H1 (cell line): ENCODE measurements at regions not wholly inside any gene's neighbourhood (a gene's known extent, or its start where the extent isn't known, plus 50 kb on each side); places are given as distances from the start of the nearest gene placed in this dataset.

Source experiments
- CTCF ChIA-PET: fragments of 300-600 bp; sonication (Branson Sonifier 250); formaldehyde crosslinking; loops from one replicate; lab custom pipeline; 2021; ENCODE audit not compliant: partially characterized antibody; lab: Charles Lee
- POLR2A ChIA-PET: fragments of 300-600 bp; sonication (Branson Sonifier 250); formaldehyde crosslinking; loops from one replicate; lab custom pipeline; 2021; ENCODE audit warnings: inconsistent platforms; ENCODE audit not compliant: partially characterized antibody; lab: Charles Lee
- DNase-seq, 2 experiments: peaks; one replicate each; pipeline versions ENCODE4 v3.0.0 to v3.0.0-alpha.2; 2010 to 2022; ENCODE audit warnings: low spot score in 2 of 2, low read depth in 1 of 2, mixed read lengths in 1 of 2
- FAIRE-seq: peaks from 2 replicates; lab custom pipeline; 2011; peaks lifted over from hg19 to GRCh38; lab: Jason Lieb, UNC
- H2AFZ ChIP-seq: 2 replicates; pipeline ENCODE4 v1.8.1; 2012; ENCODE audit warnings: low read length, inconsistent platforms
- H2AK5ac ChIP-seq: 2 replicates; pipeline ENCODE4 v1.6.1; 2013; ENCODE audit warnings: low read depth, low read length
- H2BK120ac ChIP-seq: replicated peaks from 2 replicates; pipeline ENCODE3; 2013; ENCODE audit warnings: low read depth, low read length, inconsistent platforms
- H2BK12ac ChIP-seq: 2 replicates; pipeline ENCODE4 v1.6.1; 2013; ENCODE audit warnings: low read depth, low read length
- H2BK15ac ChIP-seq: 2 replicates; pipeline ENCODE4 v1.6.1; 2013; ENCODE audit warnings: low read length
- H2BK20ac ChIP-seq: 2 replicates; pipeline ENCODE4 v1.6.1; 2013; ENCODE audit warnings: low read length
- H2BK5ac ChIP-seq: 2 replicates; pipeline ENCODE4 v1.6.1; 2013; ENCODE audit warnings: low read depth, low read length
- H3K14ac ChIP-seq: 2 replicates; pipeline ENCODE4 v1.6.1; 2013; ENCODE audit warnings: inconsistent platforms; ENCODE audit not compliant: insufficient read length
- H3K18ac ChIP-seq: 2 replicates; pipeline ENCODE4 v1.6.1; 2013; ENCODE audit warnings: low read length; ENCODE audit errors: extremely low read depth
- H3K23ac ChIP-seq: 2 replicates; pipeline ENCODE4 v1.6.1; 2013; ENCODE audit warnings: inconsistent platforms; ENCODE audit not compliant: insufficient read length
- H3K23me2 ChIP-seq: 2 replicates; pipeline ENCODE4 v1.6.1; 2013; ENCODE audit warnings: low read depth, low read length
- H3K27ac ChIP-seq: 2 replicates; pipeline ENCODE4 v1.6.1; 2011; ENCODE audit warnings: low read depth, low read length, inconsistent platforms
- H3K27me3 ChIP-seq, 4 experiments: replicated peaks in 1 of 4; 1 replicate in 1 of 4; 2 replicates in 3 of 4; pipeline versions ENCODE4 v1.6.1 to v1.8.1; 2011 to 2013; ENCODE audit warnings: low read length in 3 of 4, mild to moderate bottlenecking in 3 of 4, inconsistent platforms in 2 of 4, mixed read lengths in 2 of 4, moderate library complexity in 1 of 4; ENCODE audit not compliant: control insufficient read depth in 3 of 4, insufficient read depth in 3 of 4; ENCODE audit errors: extremely low read depth in 1 of 4
- H3K36me3 ChIP-seq, 4 experiments: 2 replicates each; pipeline versions ENCODE4 v1.6.1 to v1.8.1; 2011 to 2013; ENCODE audit warnings: mild to moderate bottlenecking in 4 of 4, low read length in 3 of 4, moderate library complexity in 2 of 4, control low read depth in 1 of 4, inconsistent platforms in 1 of 4; ENCODE audit not compliant: insufficient read depth in 4 of 4, control insufficient read depth in 2 of 4
- H3K4ac ChIP-seq: replicated peaks from 2 replicates; pipeline ENCODE3; 2013; ENCODE audit warnings: low read length, low read depth, mixed read lengths, inconsistent platforms; ENCODE audit not compliant: insufficient read length
- H3K4me1 ChIP-seq, 4 experiments: replicated peaks in 1 of 4; 1 replicate in 1 of 4; 2 replicates in 3 of 4; pipeline versions ENCODE4 v1.6.1 to v1.8.1; 2011 to 2013; ENCODE audit warnings: low read length in 3 of 4, inconsistent platforms in 2 of 4, mixed read lengths in 1 of 4; ENCODE audit not compliant: insufficient read depth in 4 of 4, control insufficient read depth in 3 of 4
- H3K4me2 ChIP-seq, 2 experiments: 2 replicates each; pipeline versions ENCODE4 v1.6.1 to v1.8.1; 2011 to 2013; ENCODE audit warnings: low read depth in 2 of 2, low read length in 2 of 2, control low read depth in 1 of 2, inconsistent platforms in 1 of 2, mild to moderate bottlenecking in 1 of 2; ENCODE audit not compliant: insufficient read depth in 1 of 2
- H3K4me3 ChIP-seq, 4 experiments: fragments of 200-600, 300-600 bp in 1 of 4; sonication (generic), shearing (Covaris generic), sonication (Bioruptor Twin) in 1 of 4; 2 replicates each; pipeline versions ENCODE4 v1.5.1 to v1.8.1; 2011 to 2016; ENCODE audit warnings: low read length in 4 of 4, low read depth in 3 of 4, control low read depth in 2 of 4, inconsistent platforms in 2 of 4, mild to moderate bottlenecking in 2 of 4, mixed read lengths in 1 of 4, moderate library complexity in 1 of 4; ENCODE audit not compliant: insufficient read depth in 2 of 4; ENCODE audit errors: extremely low read depth in 1 of 4
- H3K56ac ChIP-seq: replicated peaks from 2 replicates; pipeline ENCODE3; 2013; ENCODE audit warnings: low read depth, mild to moderate bottlenecking, mixed read lengths, low read length, inconsistent platforms; ENCODE audit not compliant: insufficient read length
- H3K79me1 ChIP-seq: 2 replicates; pipeline ENCODE4 v1.6.1; 2013; ENCODE audit warnings: low read depth, low read length, control low read depth
- H3K79me2 ChIP-seq, 2 experiments: 2 replicates each; pipeline versions ENCODE4 v1.6.1 to v1.8.1; 2012 to 2013; ENCODE audit warnings: low read length in 2 of 2, mild to moderate bottlenecking in 2 of 2, inconsistent platforms in 1 of 2; ENCODE audit not compliant: insufficient read depth in 2 of 2, control insufficient read depth in 1 of 2
- H3K9ac ChIP-seq, 4 experiments: replicated peaks in 1 of 4; 1 replicate in 1 of 4; 2 replicates in 3 of 4; pipeline versions ENCODE4 v1.6.1 to v1.8.1; 2011 to 2013; ENCODE audit warnings: low read depth in 3 of 4, low read length in 3 of 4, control low read depth in 2 of 4, mild to moderate bottlenecking in 2 of 4, moderate library complexity in 2 of 4, inconsistent platforms in 1 of 4; ENCODE audit errors: extremely low read depth in 1 of 4
- H3K9me3 ChIP-seq, 2 experiments: 2 replicates each; pipeline versions ENCODE4 v1.6.1 to v1.8.1; 2012 to 2013; ENCODE audit warnings: mild to moderate bottlenecking in 2 of 2, moderate library complexity in 2 of 2, control low read depth in 1 of 2, inconsistent platforms in 1 of 2, low read depth in 1 of 2, low read length in 1 of 2, mixed read lengths in 1 of 2; ENCODE audit not compliant: insufficient read depth in 2 of 2
- H4K20me1 ChIP-seq, 2 experiments: replicated peaks in 1 of 2; 2 replicates each; pipeline versions ENCODE3 to v1.8.1; 2011 to 2013; ENCODE audit warnings: inconsistent platforms in 2 of 2, low read length in 2 of 2, mild to moderate bottlenecking in 1 of 2; ENCODE audit not compliant: insufficient read depth in 2 of 2, control insufficient read depth in 1 of 2
- H4K5ac ChIP-seq: 2 replicates; pipeline ENCODE4 v1.6.1; 2013; ENCODE audit warnings: low read length, low read depth, mixed read lengths, inconsistent platforms; ENCODE audit not compliant: insufficient read length
- H4K8ac ChIP-seq: 2 replicates; pipeline ENCODE4 v1.8.0; 2013; ENCODE audit warnings: mild to moderate bottlenecking, moderate library complexity, low read length, inconsistent platforms; ENCODE audit not compliant: insufficient read depth; ENCODE audit errors: extremely low read depth
- H4K91ac ChIP-seq: replicated peaks from 2 replicates; pipeline ENCODE3; 2013; ENCODE audit warnings: low read length, mixed read lengths, inconsistent platforms; ENCODE audit not compliant: insufficient read length
- CBX8 ChIP-seq: fragments of 300-800, 300-1000 bp; sonication (generic); IDR thresholded peaks from 2 replicates; pipeline ENCODE4 v1.7.1; 2016; ENCODE audit warnings: low read depth, low read length, borderline replicate concordance
- EP300 ChIP-seq, 2 experiments: IDR thresholded peaks; 1 replicate in 1 of 2; 2 replicates in 1 of 2; pipeline ENCODE4 v1.6.1; 2011 to 2012; ENCODE audit warnings: low read depth in 2 of 2, low read length in 2 of 2, mild to moderate bottlenecking in 2 of 2, borderline replicate concordance in 1 of 2, inconsistent platforms in 1 of 2, moderate library complexity in 1 of 2
- HDAC2 ChIP-seq, 2 experiments: fragments of 300-600 bp in 1 of 2; sonication (generic) in 1 of 2; IDR thresholded peaks; 2 replicates each; pipeline ENCODE4 v1.6.1; 2011 to 2012; ENCODE audit warnings: low read depth in 2 of 2, low read length in 2 of 2, mild to moderate bottlenecking in 2 of 2, moderate library complexity in 2 of 2, borderline replicate concordance in 1 of 2, inconsistent platforms in 1 of 2
- HDAC6 ChIP-seq: IDR thresholded peaks from one replicate; pipeline ENCODE4 v1.7.1; 2012; ENCODE audit warnings: low read depth, mild to moderate bottlenecking, inconsistent platforms, low read length, moderate library complexity
- SAP30 ChIP-seq: fragments of 300-600 bp; sonication (generic); IDR thresholded peaks from 2 replicates; pipeline ENCODE4 v1.7.1; 2012; ENCODE audit warnings: low read length, moderate library complexity, mild to moderate bottlenecking, inconsistent platforms; ENCODE audit not compliant: insufficient read depth, insufficient replicate concordance
- WGBS, 2 experiments: shearing (Covaris generic) in 1 of 2; methylation state at CpG; one replicate each; pipeline versions ENCODE4 v1.1.6 to v1.1.7; 2013 to 2015; ENCODE audit warnings: low lambda C conversion rate in 2 of 2, mixed read lengths in 2 of 2, inconsistent platforms in 1 of 2, low coverage in 1 of 2, missing lambda C conversion rate in 1 of 2; ENCODE audit not compliant: insufficient replicate concordance in 2 of 2, insufficient coverage in 1 of 2, insufficient read length in 1 of 2; ENCODE audit errors: extremely low coverage in 1 of 2, missing lambda C conversion rate in 1 of 2; 5-methylcytosine and 5-hydroxymethylcytosine counted together

DNA sequence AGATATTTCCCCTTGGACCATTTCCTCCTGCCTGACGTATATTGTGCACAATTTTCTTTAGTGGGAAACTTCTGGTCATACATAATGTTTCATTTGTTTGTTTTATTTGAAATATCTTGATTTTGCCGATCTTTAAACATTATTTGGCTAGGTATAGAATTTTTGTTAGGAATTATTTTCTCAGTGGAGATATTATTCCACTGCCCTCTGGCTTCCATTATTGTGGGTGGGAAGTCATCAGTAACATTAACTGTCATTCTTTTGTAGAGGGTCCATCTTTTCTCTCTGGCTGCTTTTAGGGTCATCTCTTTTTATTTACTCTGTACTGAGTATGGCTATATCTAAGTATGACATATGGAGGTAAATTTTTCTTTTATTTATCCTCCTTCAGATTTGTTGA is 135.5 kb upstream of the LIPC start:
- Histone ChIP-seq H3K36me3 (peaks cover 0 to 3% (median 0%) of the 10 kb centered on the region in 4 experiments; a peak in 1 of 8 replicates), H2BK120ac (no peak overlapping the region), H2BK20ac (no peak overlapping the region), H3K79me2 (no peaks in the 10 kb centered on the region), H3K4me2 (no peak overlapping the region), H3K4me3 (no peak overlapping the region), H2BK15ac (no peak overlapping the region), H4K8ac (no peak overlapping the region), H2BK12ac (no peak overlapping the region), H2AK5ac (no peak overlapping the region), H2BK5ac (no peak overlapping the region), H3K23ac (no peak overlapping the region), H3K9ac (no peak overlapping the region), H3K4me1 (peaks cover 0 to 9% (median 5%) of the 10 kb centered on the region in 4 experiments; a peak in 3 of 7 replicates), H2AFZ (no peak overlapping the region), H3K27me3 (no peaks in the 10 kb centered on the region), H3K27ac (no peak overlapping the region), H3K23me2 (no peaks in the 10 kb centered on the region), H3K14ac (no peak overlapping the region), H3K4ac (no peak overlapping the region), H3K18ac (no peak overlapping the region), H3K56ac (no peak overlapping the region), H3K79me1 (no peaks in the 10 kb centered on the region), H4K91ac (no peak overlapping the region), H4K20me1 (no peaks in the 10 kb centered on the region), H3K9me3 (peaks cover 10 to 13% of the 10 kb centered on the region in 2 experiments; a peak in 3 of 4 replicates), H4K5ac (no peak overlapping the region)
- no peak for DNase-seq
- ChIA-PET POLR2A (no interaction called here), CTCF (interaction anchor here (3.2 kb wide), 1 partner anchor 13 kb away, joined by 18 read pairs; no protein-coding TSS in a partner anchor)
- no peak for FAIRE-seq
- 76% methylated on average over 2 of the region's 2 CpGs; no CpG with 5 or more reads in 1 of the 2 experiments for WGBS, 2 experiments
- TF ChIP-seq CBX8 = no peak
- TF ChIP-seq HDAC6 = no peak
- TF ChIP-seq HDAC2 (IDR thresholded peaks at IDR 0.05; ENCODE audit: borderline replicate concordance in 1 of 2, low read depth in 2 of 2, low read length in 2 of 2) = no peak
- no peak for TF ChIP-seq EP300 (IDR thresholded peaks at IDR 0.05; ENCODE audit: borderline replicate concordance in 1 of 2, low read depth in 2 of 2, low read length in 2 of 2)
- TF ChIP-seq SAP30 = no peak
